Upper lobe of left lung (tissue), 6 donors: ENCODE measurements at regions not wholly inside any gene's neighbourhood (a gene's known extent, or its start where the extent isn't known, plus 50 kb on each side); places are given as distances from the start of the nearest gene placed in this dataset.

ENCODE experiments used
- ATAC-seq, 2 donors: fragments of 200-7000 bp; cut with Tn5 transposase; one replicate each; pipeline ENCODE4 v1.9.1; 2022; ENCODE audit warnings: mild to moderate bottlenecking in 2 of 2, moderate library complexity in 2 of 2; ENCODE audit not compliant: low FRiP score in 2 of 2
- DNase-seq, 2 donors: peaks; one replicate each; pipeline ENCODE4 v3.0.0-alpha.2; 2019 to 2020
- H3K27ac ChIP-seq, 4 donors: fragments of 200-600 bp; sonication (generic); one replicate each; pipeline ENCODE4 v1.5.1; 2016 to 2019
- H3K27me3 ChIP-seq, 4 donors: fragments of 200-600 bp; sonication (generic); one replicate each; pipeline ENCODE4 v1.5.1; 2017 to 2019
- H3K36me3 ChIP-seq, 4 donors: fragments of 200-600 bp; sonication (generic); one replicate each; pipeline ENCODE4 v1.5.1; 2016 to 2019
- H3K4me1 ChIP-seq, 4 donors: fragments of 200-600 bp; sonication (generic); one replicate each; pipeline ENCODE4 v1.5.1; 2018 to 2019
- H3K4me3 ChIP-seq, 4 donors: fragments of 200-600 bp; sonication (generic); one replicate each; pipeline ENCODE4 v1.5.1; 2017 to 2019; ENCODE audit warnings: mild to moderate bottlenecking in 2 of 4, moderate library complexity in 1 of 4
- H3K9me3 ChIP-seq, 4 donors: fragments of 200-600 bp; sonication (generic); one replicate each; pipeline ENCODE4 v1.5.1; 2018 to 2019
- CTCF ChIP-seq, 6 experiments: fragments of 450-650 bp in 4 of 6; fragments of 200-600 bp in 2 of 6; sonication (generic) in 2 of 6; IDR thresholded peaks; one replicate each; pipeline ENCODE4 v1.5.1; 2016 to 2019; ENCODE audit warnings: antibody characterized with exemption in 6 of 6
- EP300 ChIP-seq, 4 donors: sonication (generic); formaldehyde crosslinking; IDR thresholded peaks; one replicate each; pipeline ENCODE4 v1.5.1; 2017; ENCODE audit warnings: antibody characterized with exemption in 4 of 4, control low read depth in 2 of 4
- POLR2A ChIP-seq, 4 donors: fragments of 450-650 bp; IDR thresholded peaks; one replicate each; pipeline ENCODE4 v1.5.1; 2016 to 2017; ENCODE audit warnings: antibody characterized with exemption in 4 of 4, mild to moderate bottlenecking in 2 of 4
- POLR2AphosphoS5 ChIP-seq, 2 donors: sonication (generic); formaldehyde crosslinking; IDR thresholded peaks; one replicate each; pipeline ENCODE4 v1.5.1; 2017; ENCODE audit warnings: antibody characterized with exemption in 2 of 2
- WGBS, 2 donors: methylation state at CpG; one replicate each; pipeline ENCODE4 v1.1.5; 2017 to 2018; 5-methylcytosine and 5-hydroxymethylcytosine counted together
- donor health status: DM: no; HTN: no; CAD: no; lungs with moderate emphysema.
- donor health status: DM: no; HTN: yes; CAD: no; lungs with severe emphysema.

- DNase-seq, result no peak
- 71 to 81% methylated on average over 4 of the region's 4 CpGs for WGBS, 2 donors
- TF ChIP-seq POLR2A (IDR thresholded peaks at IDR 0.05) (no peak), EP300 (IDR thresholded peaks at IDR 0.05) (no peak), POLR2AphosphoS5 (IDR thresholded peaks at IDR 0.05) (no peak), CTCF (IDR thresholded peaks at IDR 0.05) (no peak)
Observed at GRCh38 chr1:230499496-230499895, 73.4 kb upstream of the PGBD5 start.

GRCh38 chr1:230498704-230499103, 72.6 kb upstream of the PGBD5 start:
- ATAC-seq, result no peak

More at GRCh38 chr1:230499496-230499895, 73.4 kb upstream of the PGBD5 start:
- Histone ChIP-seq H3K36me3 (no peaks in the 10 kb centered on the region), H3K4me1 (no peaks in the 10 kb centered on the region), H3K27ac (no peak overlapping the region), H3K9me3 (no peaks in the 10 kb centered on the region), H3K4me3 (no peak overlapping the region), H3K27me3 (no peaks in the 10 kb centered on the region)
- no peak for ATAC-seq

GRCh38 chr1:230496451-230496850, 70.3 kb upstream of the PGBD5 start:
- Histone ChIP-seq H3K36me3 (no peaks in the 10 kb centered on the region), H3K4me3 (peak overlapping the region in 2 of 4 donors; percentile 11 to 31), H3K9me3 (no peaks in the 10 kb centered on the region), H3K27me3 (no peaks in the 10 kb centered on the region), H3K27ac (no peak overlapping the region), H3K4me1 (no peaks in the 10 kb centered on the region)
- TF ChIP-seq POLR2AphosphoS5 (IDR thresholded peaks at IDR 0.05), result no peak
- ATAC-seq, result no peak
- 54 to 59% methylated on average over 3 of the region's 3 CpGs for WGBS, 2 donors
- DNase-seq, result no peak

More at GRCh38 chr1:230498704-230499103, 72.6 kb upstream of the PGBD5 start:
- Histone ChIP-seq H3K27ac (no peak overlapping the region), H3K9me3 (no peaks in the 10 kb centered on the region), H3K27me3 (no peaks in the 10 kb centered on the region), H3K4me1 (no peaks in the 10 kb centered on the region), H3K36me3 (no peaks in the 10 kb centered on the region), H3K4me3 (no peak overlapping the region)
- DNase-seq, result no peak
- WGBS, 2 donors, result 67 to 74% methylated on average over 6 of the region's 6 CpGs
- no peak for TF ChIP-seq POLR2A (IDR thresholded peaks at IDR 0.05)
- TF ChIP-seq CTCF (IDR thresholded peaks at IDR 0.05), result no peak
- TF ChIP-seq POLR2AphosphoS5 (IDR thresholded peaks at IDR 0.05), result no peak
- no peak for TF ChIP-seq EP300 (IDR thresholded peaks at IDR 0.05)

- no peaks in the 10 kb centered on the region for H3K36me3 ChIP-seq
- H3K27me3 ChIP-seq, result no peaks in the 10 kb centered on the region
- H3K27ac ChIP-seq, result no peak overlapping the region
- H3K9me3 ChIP-seq, result no peaks in the 10 kb centered on the region
- peak in 1 of 2 donors; percentile 41 for ATAC-seq
- DNase-seq, result no peak
- no peak for TF ChIP-seq EP300 (IDR thresholded peaks at IDR 0.05)
- TF ChIP-seq POLR2A (IDR thresholded peaks at IDR 0.05), result no peak
- no peak for TF ChIP-seq CTCF (IDR thresholded peaks at IDR 0.05)
- no peak for TF ChIP-seq POLR2AphosphoS5 (IDR thresholded peaks at IDR 0.05)
- peak overlapping the region in 2 of 4 donors; percentile 11 to 31 for H3K4me3 ChIP-seq
- no peaks in the 10 kb centered on the region for H3K4me1 ChIP-seq
- 49 to 53% methylated on average over 11 of the region's 11 CpGs for WGBS, 2 donors
Observed at GRCh38 chr1:230495891-230496385, 69.8 kb upstream of the PGBD5 start.

- TF ChIP-seq CTCF (IDR thresholded peaks at IDR 0.05) (no peak), POLR2A (IDR thresholded peaks at IDR 0.05) (no peak)
- no peak for ATAC-seq
- WGBS, 2 donors, result 69 to 80% methylated on average over 4 of the region's 4 CpGs
- Histone ChIP-seq H3K36me3 (no peaks in the 10 kb centered on the region), H3K4me1 (no peaks in the 10 kb centered on the region), H3K27me3 (no peaks in the 10 kb centered on the region), H3K27ac (no peak overlapping the region), H3K4me3 (no peak overlapping the region), H3K9me3 (no peaks in the 10 kb centered on the region)
- DNase-seq, result no peak
Observed at GRCh38 chr1:230495076-230495475, 68.9 kb upstream of the PGBD5 start.
